ENCODE measurements at regions not wholly inside any gene's neighbourhood (a gene's known extent, or its start where the extent isn't known, plus 50 kb on each side); places are given as distances from the start of the nearest gene placed in this dataset.

GRCh38 chr3:23675010-23675409, 130.7 kb upstream of the UBE2E1 start (continued):
- TF ChIP-seq RAD21 (IDR thresholded peaks at IDR 0.05; ENCODE audit: insufficient read depth, low read depth, low read length) = no peak
- TF ChIP-seq WRNIP1 (IDR thresholded peaks at IDR 0.05; ENCODE audit: borderline replicate concordance, low read depth, low read length) = no peak

- Histone ChIP-seq H3K9ac (ENCODE audit: control insufficient read depth, insufficient read depth, low read length) (no peak overlapping the region), H3K79me2 (ENCODE audit: control insufficient read depth, insufficient read depth, low read length) (no peaks in the 10 kb centered on the region), H3K27me3 (replicated peaks in 1 of 2; ENCODE audit: control insufficient read depth in 2 of 2, insufficient read depth in 2 of 2, low read length in 1 of 2) (no peaks in the 10 kb centered on the region), H3K36me3 (ENCODE audit: control insufficient read depth in 2 of 2, insufficient read depth in 2 of 2, low read length in 1 of 2) (no peaks in the 10 kb centered on the region), H4K20me1 (ENCODE audit: control insufficient read depth, insufficient read depth) (no peaks in the 10 kb centered on the region), H3K4me1 (ENCODE audit: control insufficient read depth, insufficient read depth, low read length) (peaks cover 6% of the 10 kb centered on the region; the same call in 1 of the 2 replicates), H2AFZ (ENCODE audit: control insufficient read depth, low read depth, low read length) (no peak overlapping the region), H3K9me3 (replicated peaks; ENCODE audit: control insufficient read depth, insufficient read depth, low read length) (no peaks in the 10 kb centered on the region; the same call in 2 of the 3 replicates), H3K4me2 (ENCODE audit: control insufficient read depth, insufficient read depth) (no peak overlapping the region), H3K4me3 (no peak overlapping the region), H3K27ac (ENCODE audit: control insufficient read depth, insufficient read depth) (no peak overlapping the region)
- in situ Hi-C loops (cut with MboI) (no loop called here), intact Hi-C loops (cut with micrococcal nuclease; ENCODE audit: unreplicated experiment) (no loop called here)
- ChIA-PET SMC1A (ENCODE audit: uncharacterized antibody, unreplicated experiment) (interaction anchor here (0.9 to 5.9 kb wide), 4 partner anchors 10 to 26 kb away, joined by 3 to 45 read pairs (median 4); no protein-coding TSS in a partner anchor), POLR2A (no interaction called here), RAD21 (ENCODE audit: unreplicated experiment) (no interaction called here), CTCF (interaction anchor here (1.8 kb wide), 1 partner anchor 14 kb away, joined by 6 read pairs; no protein-coding TSS in a partner anchor)
- FAIRE-seq = no peak
- ATAC-seq = no peak
- no peak for TF ChIP-seq HDAC6 (IDR thresholded peaks at IDR 0.05; ENCODE audit: unreplicated experiment)
- TF ChIP-seq POLR2AphosphoS5 (IDR thresholded peaks at IDR 0.05; ENCODE audit: low read length) = no peak
- TF ChIP-seq PRDM15 (CRISPR knock-in tag; IDR thresholded peaks at IDR 0.05) = no peak
- TF ChIP-seq IKZF2 (IDR thresholded peaks at IDR 0.05) = no peak
- no peak for TF ChIP-seq WRNIP1 (IDR thresholded peaks at IDR 0.05; ENCODE audit: borderline replicate concordance, low read depth, low read length)
- no peak for TF ChIP-seq ATF3 (IDR thresholded peaks at IDR 0.05; ENCODE audit: borderline replicate concordance, extremely low read depth, low read depth, low read length)
- TF ChIP-seq POLR2AphosphoS2 (IDR thresholded peaks at IDR 0.05; ENCODE audit: low read depth, low read length) = no peak
- no TSS peak for BruUV-seq (replicated peaks)
- no peak for DNase-seq (ENCODE audit: low read depth, low spot score)
- WGBS (ENCODE audit: insufficient coverage, insufficient replicate concordance, low lambda C conversion rate, missing lambda C conversion rate) = 95% methylated on average over 1 of the region's 1 CpG
Measured at GRCh38 chr3:23676093-23676492, 129.7 kb upstream of the UBE2E1 start.
